BLaER1 (cell line): ENCODE measurements at regions not wholly inside any gene's neighbourhood (a gene's known extent, or its start where the extent isn't known, plus 50 kb on each side); places are given as distances from the start of the nearest gene placed in this dataset.
A peak's percentile ranks its signal among the peaks of the same experiment; 100 is the strongest.
"Not testable (repeated sequence)": the region's sequence is repeated elsewhere in the genome, so short reads cannot be mapped to it uniquely, and the experiment has no call there.

Experiments
- H3K27ac ChIP-seq: shearing (Covaris generic); formaldehyde crosslinking; 2 replicates; pipeline ENCODE4 v1.8.1; 2022
- H3K27me3 ChIP-seq: shearing (Covaris generic); formaldehyde crosslinking; 2 replicates; pipeline ENCODE4 v1.8.1; 2022
- H3K36me3 ChIP-seq: shearing (Covaris generic); formaldehyde crosslinking; 2 replicates; pipeline ENCODE4 v1.8.1; 2022
- H3K4me1 ChIP-seq: shearing (Covaris generic); formaldehyde crosslinking; 2 replicates; pipeline ENCODE4 v1.8.1; 2022
- H3K4me2 ChIP-seq: shearing (Covaris generic); formaldehyde crosslinking; 2 replicates; pipeline ENCODE4 v1.8.1; 2022
- H3K4me3 ChIP-seq: shearing (Covaris generic); formaldehyde crosslinking; 2 replicates; pipeline ENCODE4 v1.8.1; 2022
- H3K9ac ChIP-seq: shearing (Covaris generic); formaldehyde crosslinking; 2 replicates; pipeline ENCODE4 v1.8.1; 2022
- H3K9me3 ChIP-seq: shearing (Covaris generic); formaldehyde crosslinking; 2 replicates; pipeline ENCODE4 v1.8.1; 2022
- H4K20me1 ChIP-seq: shearing (Covaris generic); formaldehyde crosslinking; 2 replicates; pipeline ENCODE4 v1.8.1; 2022
- Cebpa-rat ChIP-seq: shearing (Covaris generic); IDR thresholded peaks from 2 replicates; pipeline ENCODE4 v1.8.1; 2022

- Histone ChIP-seq H3K9ac (no peak overlapping the region), H3K9me3 (no peaks in the 10 kb centered on the region), H3K27ac (0 out of 2 replicates have a peak overlapping the region, but pooled peaks have one; percentile 16), H3K27me3 (no peaks in the 10 kb centered on the region), H4K20me1 (no peaks in the 10 kb centered on the region), H3K4me1 (peaks cover 16% of the 10 kb centered on the region), H3K4me3 (no peak overlapping the region), H3K4me2 (peak overlapping the region; percentile 61), H3K36me3 (no peaks in the 10 kb centered on the region)
- TF ChIP-seq Cebpa-rat, result no peak
Measured at GRCh38 chr9:6106711-6107339, 91.4 kb upstream of the RANBP6 start.

DNA sequence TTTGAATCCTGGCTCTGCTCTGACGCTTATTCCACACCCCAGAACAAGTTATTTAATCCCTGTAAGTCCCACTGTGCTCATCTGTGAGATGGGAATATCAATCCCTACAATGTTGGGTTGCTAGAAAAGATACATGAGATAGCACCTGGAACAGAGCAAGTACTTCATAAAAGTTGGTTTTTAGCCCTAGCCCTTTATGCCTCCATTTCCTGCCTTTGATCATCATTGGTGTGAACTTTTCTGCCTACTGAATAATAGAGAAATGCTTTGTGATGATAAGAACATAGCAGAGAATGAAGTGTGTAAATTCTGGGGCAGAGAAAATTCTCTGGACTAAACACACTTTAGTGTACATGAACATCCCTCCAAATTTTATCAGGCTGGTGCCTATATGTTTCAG lies 90.3 kb upstream of the RANBP6 start:
- no peak for TF ChIP-seq Cebpa-rat
- no peak overlapping the region for H3K27ac ChIP-seq

DNA sequence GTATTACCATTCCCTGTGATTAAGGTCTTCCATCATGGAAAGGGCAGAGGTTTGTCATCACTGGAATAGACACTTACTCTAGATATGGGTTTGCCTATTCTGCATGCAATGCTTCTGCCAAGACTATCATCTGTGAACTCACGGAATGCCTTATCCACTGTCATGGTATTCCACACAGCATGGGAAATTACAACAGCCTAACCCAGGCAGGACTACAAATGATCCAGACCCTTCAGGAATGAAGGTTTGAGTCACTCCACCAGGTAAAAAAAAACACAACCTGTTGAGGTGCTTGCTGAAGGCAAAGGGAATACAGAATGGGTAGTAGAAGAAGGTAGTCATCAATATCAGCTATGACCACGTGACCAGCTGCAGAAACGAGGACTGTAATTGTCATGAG lies 89.0 kb upstream of the RANBP6 start:
- not testable (repeated sequence) for H3K4me2 ChIP-seq, H3K9ac ChIP-seq, H3K27me3 ChIP-seq, H3K4me3 ChIP-seq, H4K20me1 ChIP-seq, H3K9me3 ChIP-seq, H3K36me3 ChIP-seq, H3K27ac ChIP-seq
- H3K4me1 ChIP-seq, result peaks cover 16% of the 10 kb centered on the region

More for the DNA sequence above, 90.3 kb upstream of the RANBP6 start:
- no peaks in the 10 kb centered on the region for H4K20me1 ChIP-seq
- no peaks in the 10 kb centered on the region for H3K9me3 ChIP-seq
- H3K9ac ChIP-seq, result no peak overlapping the region
- H3K4me1 ChIP-seq, result peaks cover 16% of the 10 kb centered on the region
- no peak overlapping the region for H3K4me2 ChIP-seq
- no peaks in the 10 kb centered on the region for H3K36me3 ChIP-seq
- H3K4me3 ChIP-seq, result no peak overlapping the region
- H3K27me3 ChIP-seq, result no peaks in the 10 kb centered on the region

DNA sequence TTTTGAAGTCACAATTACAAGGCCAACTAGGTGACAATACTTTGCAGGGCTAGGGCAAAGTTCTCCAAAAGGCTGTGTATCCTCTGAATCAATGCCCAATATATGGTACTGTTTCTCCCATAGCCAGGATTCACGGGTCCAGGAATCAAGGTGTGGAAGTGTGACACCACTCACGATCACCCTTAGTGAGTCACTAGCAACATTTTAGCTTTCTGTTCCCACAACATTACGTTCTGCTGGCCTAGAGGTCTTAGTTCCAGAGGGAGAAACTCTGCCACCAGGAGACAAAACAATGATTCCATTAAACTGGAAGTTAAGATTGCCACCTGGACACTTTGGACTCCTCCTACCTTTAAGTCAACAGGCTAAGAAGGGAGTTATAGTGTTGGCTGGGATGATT lies 88.5 kb upstream of the RANBP6 start:
- H3K4me1 ChIP-seq, result peaks cover 16% of the 10 kb centered on the region
- H4K20me1 ChIP-seq, H3K4me2 ChIP-seq: not testable (repeated sequence)

GRCh38 chr9:6102336-6102987 lies 87.0 kb upstream of the RANBP6 start:
- not testable (repeated sequence) for H3K27ac ChIP-seq, H3K27me3 ChIP-seq, H3K4me2 ChIP-seq, H3K4me3 ChIP-seq, H3K9me3 ChIP-seq, H4K20me1 ChIP-seq, H3K36me3 ChIP-seq, H3K9ac ChIP-seq
- peaks cover 16% of the 10 kb centered on the region for H3K4me1 ChIP-seq

More for the DNA sequence above, 88.5 kb upstream of the RANBP6 start:
- H3K4me3 ChIP-seq, H3K9me3 ChIP-seq, H3K27ac ChIP-seq, H3K36me3 ChIP-seq, H3K27me3 ChIP-seq, H3K9ac ChIP-seq: not testable (repeated sequence)

- H4K20me1 ChIP-seq, H3K27ac ChIP-seq, H3K27me3 ChIP-seq, H3K9me3 ChIP-seq, H3K36me3 ChIP-seq, H3K9ac ChIP-seq, H3K4me2 ChIP-seq, H3K4me3 ChIP-seq: not testable (repeated sequence)
- H3K4me1 ChIP-seq, result peaks cover 13% of the 10 kb centered on the region
Measured at GRCh38 chr9:6101725-6102124, 86.3 kb upstream of the RANBP6 start.

DNA sequence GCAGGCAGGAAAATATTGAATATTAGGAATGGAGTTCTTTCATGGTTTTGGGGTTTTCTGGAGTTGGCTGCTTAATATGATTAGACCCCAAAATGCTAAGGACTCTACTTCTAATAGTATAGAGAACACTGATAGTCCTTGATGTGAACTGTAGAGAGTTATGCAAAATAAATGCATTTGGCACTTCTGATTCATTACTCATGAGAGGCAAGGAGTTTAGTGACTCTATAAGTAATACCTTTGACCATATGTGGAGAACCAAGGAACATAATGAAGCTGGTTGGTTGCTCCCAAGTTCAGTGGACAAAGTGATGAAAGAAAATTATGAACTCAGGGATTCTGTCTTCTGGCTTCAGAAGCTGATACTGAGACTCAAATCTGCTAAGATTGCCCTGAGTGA lies 83.9 kb upstream of the RANBP6 start:
- H3K27ac ChIP-seq, H3K36me3 ChIP-seq, H3K4me1 ChIP-seq, H4K20me1 ChIP-seq, H3K9ac ChIP-seq, H3K4me3 ChIP-seq, H3K9me3 ChIP-seq, H3K4me2 ChIP-seq, H3K27me3 ChIP-seq: not testable (repeated sequence)

DNA sequence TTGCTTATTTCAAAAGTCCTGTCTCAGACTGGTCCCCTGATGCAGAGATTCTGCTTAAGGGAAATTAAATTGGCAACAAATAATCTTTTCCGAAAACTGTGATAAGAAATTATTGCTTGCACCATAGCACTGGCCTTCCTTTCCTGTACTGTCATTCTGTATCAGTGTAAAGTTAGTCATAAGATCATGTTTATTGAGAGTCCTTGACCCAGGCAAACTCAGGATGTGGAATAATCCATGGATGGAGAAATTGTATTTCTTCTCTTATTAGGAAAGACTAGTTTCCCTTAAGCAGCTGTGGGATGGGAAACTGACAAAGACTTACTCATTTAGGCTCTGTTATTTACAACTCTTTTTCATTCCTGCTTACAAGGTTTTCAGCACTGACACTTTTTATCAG lies 83.0 kb upstream of the RANBP6 start:
- no peaks in the 10 kb centered on the region for H3K36me3 ChIP-seq
- no peak overlapping the region for H3K9ac ChIP-seq
- TF ChIP-seq Cebpa-rat, result no peak
- no peaks in the 10 kb centered on the region for H3K27me3 ChIP-seq
- no peak overlapping the region for H3K4me3 ChIP-seq
- H3K4me1 ChIP-seq, result no peaks in the 10 kb centered on the region
- no peaks in the 10 kb centered on the region for H4K20me1 ChIP-seq
- no peak overlapping the region for H3K27ac ChIP-seq
- peaks cover 10% of the 10 kb centered on the region for H3K9me3 ChIP-seq
- H3K4me2 ChIP-seq, result no peak overlapping the region

GRCh38 chr9:6096821-6097220 lies 81.4 kb upstream of the RANBP6 start:
- no peak overlapping the region for H3K9ac ChIP-seq
- H4K20me1 ChIP-seq, result no peaks in the 10 kb centered on the region
- no peaks in the 10 kb centered on the region for H3K4me1 ChIP-seq
- no peaks in the 10 kb centered on the region for H3K36me3 ChIP-seq
- no peak overlapping the region for H3K27ac ChIP-seq
- H3K4me2 ChIP-seq, result no peak overlapping the region
- no peak for TF ChIP-seq Cebpa-rat
- no peak overlapping the region for H3K4me3 ChIP-seq
- no peaks in the 10 kb centered on the region for H3K27me3 ChIP-seq
- peaks cover 10% of the 10 kb centered on the region for H3K9me3 ChIP-seq

- Histone ChIP-seq H4K20me1 (no peaks in the 10 kb centered on the region), H3K9me3 (no peaks in the 10 kb centered on the region), H3K27ac (no peak overlapping the region), H3K36me3 (no peaks in the 10 kb centered on the region), H3K4me2 (peak overlapping the region; percentile 13; the same call in 1 of the 2 replicates), H3K27me3 (no peaks in the 10 kb centered on the region), H3K9ac (no peak overlapping the region), H3K4me3 (no peak overlapping the region), H3K4me1 (peaks cover 20% of the 10 kb centered on the region)
- no peak for TF ChIP-seq Cebpa-rat
Measured at GRCh38 chr9:6090277-6091210, 75.1 kb upstream of the RANBP6 start.
